ENCODE measurements at regions not wholly inside any gene's neighbourhood (a gene's known extent, or its start where the extent isn't known, plus 50 kb on each side); places are given as distances from the start of the nearest gene placed in this dataset.

DNA sequence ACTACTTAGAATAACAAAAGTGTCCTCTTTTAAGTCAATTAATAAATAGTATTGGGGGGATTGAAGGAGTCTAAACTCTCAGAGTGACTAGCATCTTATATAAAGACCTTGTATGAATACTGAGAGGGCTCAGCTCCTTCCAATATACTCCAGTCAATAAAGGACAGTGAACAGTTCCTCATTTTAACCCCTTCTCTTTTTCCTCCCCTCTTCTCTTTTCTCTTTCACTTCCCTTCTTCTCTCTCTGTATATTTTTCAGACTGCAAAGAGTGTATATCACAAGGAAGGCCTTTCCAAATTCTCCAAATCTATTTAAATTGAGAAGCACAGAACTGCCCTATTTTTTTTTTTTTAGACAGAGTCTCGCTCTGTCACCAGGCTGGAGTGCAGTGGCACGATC is 99.5 kb downstream of the CD164 start:
- Histone ChIP-seq H2BK20ac (ENCODE audit: low read length) (no peak overlapping the region), H4K91ac (replicated peaks; ENCODE audit: insufficient read length, low read length) (no peak overlapping the region), H3K4me1 (replicated peaks in 1 of 4; ENCODE audit: control insufficient read depth in 3 of 4, insufficient read depth in 4 of 4, low read length in 3 of 4) (no peaks in the 10 kb centered on the region), H3K9me3 (ENCODE audit: insufficient read depth in 2 of 2, low read depth in 1 of 2, low read length in 1 of 2) (no peaks in the 10 kb centered on the region), H3K9ac (replicated peaks in 1 of 4; ENCODE audit: extremely low read depth in 1 of 4, low read depth in 3 of 4, low read length in 3 of 4) (no peak overlapping the region), H3K27me3 (replicated peaks in 1 of 4; ENCODE audit: control insufficient read depth in 3 of 4, extremely low read depth in 1 of 4, insufficient read depth in 3 of 4, low read length in 3 of 4) (no peaks in the 10 kb centered on the region), H3K4me2 (ENCODE audit: insufficient read depth in 1 of 2, low read depth in 2 of 2, low read length in 2 of 2) (no peak overlapping the region), H3K4ac (replicated peaks; ENCODE audit: insufficient read length, low read depth, low read length) (no peak overlapping the region), H3K79me1 (ENCODE audit: low read depth, low read length) (no peaks in the 10 kb centered on the region), H4K8ac (ENCODE audit: extremely low read depth, insufficient read depth, low read length) (no peak overlapping the region), H2BK12ac (ENCODE audit: low read depth, low read length) (no peak overlapping the region), H3K56ac (replicated peaks; ENCODE audit: insufficient read length, low read depth, low read length) (no peak overlapping the region), H2AFZ (ENCODE audit: low read length) (no peak overlapping the region), H2BK120ac (replicated peaks; ENCODE audit: low read depth, low read length) (no peak overlapping the region), H3K23me2 (ENCODE audit: low read depth, low read length) (no peaks in the 10 kb centered on the region), H4K20me1 (replicated peaks in 1 of 2; ENCODE audit: control insufficient read depth in 1 of 2, insufficient read depth in 2 of 2, low read length in 2 of 2) (no peaks in the 10 kb centered on the region), H3K18ac (ENCODE audit: extremely low read depth, low read length) (no peak overlapping the region), H3K27ac (ENCODE audit: low read depth, low read length) (no peak overlapping the region), H3K79me2 (ENCODE audit: control insufficient read depth in 1 of 2, insufficient read depth in 2 of 2, low read length in 2 of 2) (no peaks in the 10 kb centered on the region), H4K5ac (ENCODE audit: insufficient read length, low read depth, low read length) (no peak overlapping the region), H3K4me3 (ENCODE audit: extremely low read depth in 1 of 4, insufficient read depth in 2 of 4, low read depth in 3 of 4, low read length in 4 of 4) (no peak overlapping the region), H2AK5ac (ENCODE audit: low read depth, low read length) (no peak overlapping the region), H3K14ac (ENCODE audit: insufficient read length) (no peak overlapping the region), H2BK15ac (ENCODE audit: low read length) (no peak overlapping the region), H2BK5ac (ENCODE audit: low read depth, low read length) (no peak overlapping the region), H3K23ac (ENCODE audit: insufficient read length) (no peak overlapping the region), H3K36me3 (ENCODE audit: control insufficient read depth in 2 of 4, insufficient read depth in 4 of 4, low read length in 3 of 4) (no peaks in the 10 kb centered on the region)
- FAIRE-seq: no peak
- POLR2A ChIA-PET (ENCODE audit: partially characterized antibody): no interaction called here
- CTCF ChIA-PET (ENCODE audit: partially characterized antibody): interaction anchor here (0.7 to 2.1 kb wide), 2 partner anchors 10 to 19 kb away, joined by 3 to 7 read pairs; no protein-coding TSS in a partner anchor
- no peak for DNase-seq (ENCODE audit: low read depth in 1 of 2, low spot score in 2 of 2)
- no peak for TF ChIP-seq FOSL1 (IDR thresholded peaks at IDR 0.05; ENCODE audit: insufficient read depth, low read depth, low read length)
- TF ChIP-seq, protein P1, sequence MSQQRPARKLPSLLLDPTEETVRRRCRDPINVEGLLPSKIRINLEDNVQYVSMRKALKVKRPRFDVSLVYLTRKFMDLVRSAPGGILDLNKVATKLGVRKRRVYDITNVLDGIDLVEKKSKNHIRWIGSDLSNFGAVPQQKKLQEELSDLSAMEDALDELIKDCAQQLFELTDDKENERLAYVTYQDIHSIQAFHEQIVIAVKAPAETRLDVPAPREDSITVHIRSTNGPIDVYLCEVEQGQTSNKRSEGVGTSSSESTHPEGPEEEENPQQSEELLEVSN (IDR thresholded peaks at IDR 0.05): no peak
- WGBS, 2 experiments (ENCODE audit: extremely low coverage in 1 of 2, insufficient coverage in 1 of 2, insufficient read length in 1 of 2, insufficient replicate concordance in 2 of 2, low coverage in 1 of 2, low lambda C conversion rate in 2 of 2, missing lambda C conversion rate in 1 of 2): 90% methylated on average over 2 of the region's 2 CpGs; no CpG with 5 or more reads in 1 of the 2 experiments
